Bone marrow (tissue), 2 donors: ENCODE measurements at regions not wholly inside any gene's neighbourhood (a gene's known extent, or its start where the extent isn't known, plus 50 kb on each side); places are given as distances from the start of the nearest gene placed in this dataset.
"Not testable (repeated sequence)": the region's sequence is repeated elsewhere in the genome, so short reads cannot be mapped to it uniquely, and the experiment has no call there.

Experiments
- DNase-seq, 2 donors: peaks; one replicate each; lab custom pipeline; 2025; lab: John Stamatoyannopoulos, UW

DNA sequence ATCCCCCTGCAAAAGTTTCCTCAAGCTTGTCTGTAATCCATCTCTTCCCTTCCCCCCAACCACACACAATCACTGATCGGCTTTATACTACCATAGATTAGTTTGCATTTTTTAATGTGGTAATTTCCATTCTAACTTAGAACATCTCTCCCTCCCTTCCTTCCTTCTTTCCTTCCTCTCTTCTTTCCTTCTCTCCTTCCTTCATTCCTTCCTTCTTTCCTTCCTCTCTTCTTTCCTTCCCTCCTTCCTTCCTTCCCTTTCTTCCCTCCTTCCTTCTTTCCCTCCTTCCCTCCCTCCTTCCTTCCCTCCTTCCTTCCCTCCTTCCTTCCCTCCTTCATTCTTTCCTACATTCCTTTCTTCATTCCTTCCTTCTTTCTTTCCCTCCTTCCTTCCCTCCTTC, 166.2 kb upstream of the MSX2 start:
- no peak for DNase-seq

DNA sequence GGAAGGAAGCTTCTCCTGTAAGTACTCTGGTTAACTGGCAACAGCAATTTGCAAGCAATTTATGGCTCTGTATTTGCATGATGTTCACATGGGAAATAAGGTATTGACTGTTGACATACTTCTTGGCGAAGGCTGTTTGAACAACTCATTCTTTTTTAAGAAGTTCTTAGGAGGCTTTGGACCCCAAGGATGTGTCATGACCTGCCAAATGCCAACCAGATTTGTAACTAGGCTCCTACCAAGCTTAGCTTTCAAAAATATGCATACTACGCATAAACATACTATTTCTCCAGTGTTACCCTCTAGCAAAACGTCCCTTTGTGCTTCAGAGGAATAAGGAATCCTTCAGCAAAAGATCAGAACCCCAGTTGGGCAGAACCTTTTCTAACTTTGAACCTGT, 165.2 kb upstream of the MSX2 start:
- DNase-seq = no peak

DNA sequence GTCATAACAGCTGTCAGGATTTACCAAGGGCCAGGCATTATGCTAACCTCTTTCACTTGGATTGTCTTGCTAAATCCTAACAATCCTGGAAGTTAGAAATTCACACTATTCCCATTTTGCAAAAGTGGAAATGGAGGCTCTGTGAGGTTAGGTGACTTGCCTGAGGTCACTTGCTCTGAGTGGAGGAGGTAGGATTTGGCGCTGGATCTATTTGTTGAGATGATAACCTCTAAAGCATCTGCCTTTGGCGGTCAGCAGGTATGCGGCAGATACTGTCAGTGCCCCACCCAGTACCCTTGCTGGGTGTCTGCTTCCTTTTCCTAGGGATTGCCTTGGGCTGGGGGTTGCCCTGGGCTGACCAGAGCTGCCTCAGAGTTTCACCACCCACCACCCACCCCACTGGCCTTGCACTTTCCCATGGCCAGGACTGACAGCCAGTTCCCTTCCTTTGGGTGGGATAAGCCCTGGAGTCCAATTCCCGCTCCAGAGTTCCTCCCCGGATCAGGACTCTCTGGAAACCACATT, 164.8 kb upstream of the MSX2 start:
- DNase-seq = no peak

DNA sequence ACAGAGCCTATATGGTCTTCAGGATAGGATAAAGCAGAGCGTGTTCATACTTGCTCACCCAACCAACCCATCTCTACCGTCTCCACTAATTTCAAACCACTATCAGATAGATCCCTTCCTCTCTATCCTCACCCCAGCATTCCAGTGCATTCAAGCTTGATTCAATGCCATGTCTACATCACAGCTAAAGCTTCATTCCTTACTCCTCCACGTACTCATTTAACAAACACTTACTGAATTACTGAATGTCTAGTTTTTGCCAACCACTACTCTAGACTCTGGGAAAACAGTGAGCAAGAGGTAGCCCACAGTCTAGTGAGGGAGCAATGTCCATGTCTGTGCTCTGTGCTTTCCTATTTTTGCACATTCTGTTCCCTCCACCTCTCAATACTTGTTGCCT, 163.5 kb upstream of the MSX2 start:
- no peak for DNase-seq

DNA sequence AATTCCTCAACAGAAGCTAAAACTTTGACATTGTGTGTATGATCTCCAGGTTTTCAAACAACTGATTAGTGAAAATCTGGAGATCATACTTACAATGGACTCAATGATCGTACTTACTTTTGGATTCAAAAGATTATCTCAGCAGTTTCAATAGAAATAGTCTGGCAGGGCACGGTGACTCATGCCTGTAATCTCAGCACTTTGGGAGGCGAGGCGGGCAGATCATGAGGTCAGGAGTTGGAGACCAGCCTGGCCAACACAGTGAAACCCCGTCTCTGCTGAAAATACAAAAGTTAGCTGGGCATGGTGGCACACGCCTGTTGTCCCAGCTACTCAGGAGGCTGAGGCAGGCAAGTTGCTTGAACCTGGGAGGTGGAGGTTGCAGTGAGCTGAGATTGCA, 161.3 kb upstream of the MSX2 start:
- DNase-seq = not testable (repeated sequence)

DNA sequence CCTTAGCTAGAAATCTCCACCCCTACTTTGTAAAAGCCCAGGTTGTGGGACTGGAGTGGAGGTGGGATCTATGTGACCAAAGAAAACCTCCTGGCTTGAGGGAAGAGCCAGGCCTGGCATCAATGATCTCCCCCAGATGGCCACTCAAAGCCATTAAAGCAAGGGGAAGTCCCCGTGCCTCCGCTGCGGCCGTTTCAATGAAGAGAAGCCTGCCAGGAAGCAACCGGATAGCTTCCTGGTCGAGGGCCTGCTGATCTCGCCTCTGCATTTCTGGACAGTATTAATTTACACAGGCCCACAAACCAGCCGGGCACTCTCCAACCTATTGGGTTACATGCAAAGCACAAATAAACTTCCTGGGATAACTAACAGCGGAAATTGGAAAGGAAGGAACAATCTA, 160.5 kb upstream of the MSX2 start:
- DNase-seq = no peak

DNA sequence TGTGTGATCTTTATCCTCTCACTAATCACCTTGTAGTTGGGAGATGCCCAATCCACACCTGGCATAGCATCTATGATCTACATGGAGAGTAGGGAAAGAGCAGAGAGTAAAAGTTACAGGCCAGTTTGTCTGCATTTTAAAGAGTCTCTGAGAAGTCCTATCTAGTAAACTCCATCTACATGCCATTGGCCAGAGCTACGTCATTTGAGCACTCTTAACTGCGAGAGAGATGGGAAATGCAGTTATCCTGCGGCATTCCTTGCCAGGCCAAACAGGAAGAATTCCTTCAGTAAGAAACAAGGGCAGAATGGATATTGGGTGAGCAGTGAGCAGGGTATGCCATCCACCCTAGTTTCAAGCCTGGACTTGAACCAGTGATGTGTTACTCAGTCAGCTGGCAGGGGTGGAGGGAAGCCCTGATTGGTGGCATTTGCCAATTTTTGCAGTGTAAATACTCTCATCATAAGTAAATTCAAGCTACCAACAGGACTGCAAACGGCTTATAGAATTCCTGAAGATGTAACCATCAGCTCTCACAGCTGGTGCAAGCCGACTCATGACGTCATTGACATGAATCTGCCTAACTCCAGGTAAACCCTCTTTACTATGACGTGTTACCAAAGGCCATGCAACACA, 156.8 kb upstream of the MSX2 start:
- DNase-seq = no peak

DNA sequence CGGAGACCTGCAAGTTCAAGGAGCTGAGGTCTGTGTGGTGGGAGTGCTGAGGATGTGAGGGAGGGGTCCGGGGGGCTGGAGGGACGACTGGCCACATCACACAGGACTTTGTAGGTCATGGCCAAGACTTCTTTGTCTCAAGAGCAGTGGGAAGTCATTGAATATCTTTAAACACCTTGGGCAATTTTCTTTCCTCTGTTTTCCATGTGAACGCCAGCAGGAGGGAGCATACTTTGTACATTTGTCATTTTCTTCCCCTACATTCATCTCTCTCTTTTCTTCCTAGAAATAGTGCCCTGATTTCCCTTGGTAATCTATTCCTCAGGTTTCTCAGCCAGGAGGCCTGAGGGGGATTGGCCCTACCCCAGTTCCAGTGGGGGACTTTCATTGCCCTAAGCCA, 153.7 kb upstream of the MSX2 start:
- DNase-seq = no peak

DNA sequence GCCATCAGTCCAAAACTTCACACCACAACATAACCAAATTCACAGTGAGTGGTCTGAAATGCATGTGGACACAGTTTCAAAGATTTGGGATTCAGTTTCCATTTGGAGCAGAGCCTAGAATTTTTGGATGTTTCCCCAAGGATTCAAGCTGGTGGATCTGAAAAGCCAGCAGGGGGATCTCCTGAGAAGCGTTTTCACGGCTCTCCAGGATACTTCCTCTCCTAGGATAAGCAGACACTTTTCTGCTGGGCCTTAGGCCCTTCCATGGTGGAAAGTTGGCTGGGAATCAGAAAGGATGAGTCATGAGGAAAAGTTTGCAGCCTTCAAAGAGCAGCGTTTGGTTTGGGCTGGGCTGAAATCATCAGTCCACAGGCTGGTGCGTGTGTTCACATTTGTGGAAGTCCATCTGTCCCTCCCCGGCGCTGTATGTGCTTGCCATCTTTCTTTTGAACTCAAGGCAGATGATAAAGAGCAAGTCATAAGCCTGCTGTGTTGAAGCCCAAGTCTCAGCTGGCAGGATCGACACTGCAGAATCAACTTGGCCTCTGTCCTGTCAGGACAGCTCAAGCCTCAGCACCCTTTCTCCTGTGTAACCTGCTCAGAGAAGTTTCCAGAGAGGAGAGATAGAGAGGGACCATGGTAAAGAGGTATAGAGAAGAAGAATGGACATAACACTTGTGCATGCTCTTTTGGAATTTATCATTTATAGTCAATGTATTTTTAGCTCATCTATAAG, 152.6 kb upstream of the MSX2 start:
- DNase-seq = no peak

DNA sequence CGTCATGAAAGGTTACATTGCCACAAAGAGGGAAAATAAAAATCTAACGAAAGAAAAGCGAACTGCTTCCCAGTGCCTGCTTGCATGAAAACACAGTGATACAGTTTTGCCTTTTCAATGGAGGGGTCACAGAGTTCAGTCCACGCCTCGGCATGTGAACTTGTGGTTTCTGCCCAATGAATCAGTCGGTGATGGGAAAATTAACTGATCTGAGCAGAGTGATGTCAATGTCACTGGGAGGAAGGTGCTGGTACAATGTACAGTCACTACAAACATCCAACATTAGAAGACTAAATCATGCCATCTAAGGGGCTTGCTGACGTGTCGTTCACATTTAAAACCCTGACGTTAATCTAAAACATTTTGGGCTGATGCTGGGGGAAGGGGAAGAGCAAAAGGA, 151.8 kb upstream of the MSX2 start:
- no peak for DNase-seq

DNA sequence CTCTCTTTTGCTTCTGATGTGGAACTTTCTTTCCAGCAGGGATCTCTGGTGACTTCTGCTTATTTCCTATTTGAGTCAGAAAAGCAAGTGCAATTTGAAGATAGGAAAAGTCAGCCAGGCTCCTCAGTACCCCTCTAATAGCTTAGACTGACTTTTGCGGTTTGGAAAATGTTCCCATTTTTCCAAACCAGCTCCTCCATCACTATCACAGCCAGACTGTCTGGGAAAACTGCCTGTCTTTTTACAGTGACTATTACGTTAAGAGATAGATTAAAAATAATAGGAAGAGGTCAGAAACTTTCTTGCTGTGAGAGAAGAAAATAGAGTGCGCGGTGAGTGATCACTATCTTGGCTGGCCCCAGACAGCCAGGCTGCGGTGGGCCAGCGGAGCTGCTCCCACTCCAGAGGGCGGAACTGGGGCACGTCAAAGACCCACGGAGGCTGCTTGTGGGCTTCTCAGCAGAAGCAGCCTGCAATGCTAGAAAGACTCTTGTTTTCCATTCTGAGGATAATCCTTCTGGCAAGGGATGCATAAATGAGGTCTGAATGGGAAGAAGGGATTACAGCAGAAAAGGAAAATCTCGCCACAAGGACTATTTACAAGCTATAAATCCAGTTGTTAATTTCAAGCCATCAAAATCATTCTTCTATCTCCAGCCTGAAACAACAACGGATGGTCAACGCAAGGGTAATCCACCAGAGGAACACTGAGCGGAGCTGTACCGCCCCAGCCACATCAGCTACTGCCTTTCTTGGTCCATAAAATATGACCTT, 151.0 kb upstream of the MSX2 start:
- no peak for DNase-seq

DNA sequence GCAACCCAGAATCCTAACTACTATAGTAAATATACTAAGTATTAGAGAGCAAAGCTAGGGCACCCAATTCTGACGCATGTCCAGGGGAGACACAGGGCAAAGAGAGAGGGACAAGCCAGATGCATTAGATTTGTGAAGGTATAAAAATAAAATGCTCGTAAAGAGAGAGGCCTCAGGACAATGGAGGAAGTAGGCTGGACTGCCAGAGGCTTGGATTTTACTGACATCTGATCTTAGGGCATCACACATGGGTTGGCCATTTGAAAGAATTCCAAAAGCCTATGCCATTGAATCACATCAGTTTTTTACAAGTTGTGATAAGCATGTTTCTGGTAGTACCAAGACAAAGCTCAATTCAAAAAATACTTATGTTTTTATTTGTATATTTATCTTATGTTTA, 149.3 kb upstream of the MSX2 start:
- DNase-seq = no peak

DNA sequence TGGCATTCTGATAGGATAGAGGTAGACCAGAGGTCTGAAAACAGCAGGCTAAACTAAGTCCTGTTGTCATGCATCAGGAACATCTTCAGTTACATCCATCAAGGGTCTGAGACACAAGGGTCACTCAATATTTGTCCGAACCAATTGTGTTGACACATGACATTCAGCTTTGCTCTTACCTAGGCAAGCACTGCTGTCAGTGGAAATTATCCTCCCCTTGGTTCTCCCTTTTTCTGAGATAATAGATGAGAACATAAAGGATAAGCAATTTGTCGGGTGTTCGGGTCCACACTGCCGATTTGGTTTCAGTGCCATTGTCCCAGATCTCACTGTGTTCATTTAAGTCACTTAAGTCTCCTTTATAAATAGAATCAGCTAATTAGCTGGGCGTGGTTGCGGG, 148.3 kb upstream of the MSX2 start:
- no peak for DNase-seq

DNA sequence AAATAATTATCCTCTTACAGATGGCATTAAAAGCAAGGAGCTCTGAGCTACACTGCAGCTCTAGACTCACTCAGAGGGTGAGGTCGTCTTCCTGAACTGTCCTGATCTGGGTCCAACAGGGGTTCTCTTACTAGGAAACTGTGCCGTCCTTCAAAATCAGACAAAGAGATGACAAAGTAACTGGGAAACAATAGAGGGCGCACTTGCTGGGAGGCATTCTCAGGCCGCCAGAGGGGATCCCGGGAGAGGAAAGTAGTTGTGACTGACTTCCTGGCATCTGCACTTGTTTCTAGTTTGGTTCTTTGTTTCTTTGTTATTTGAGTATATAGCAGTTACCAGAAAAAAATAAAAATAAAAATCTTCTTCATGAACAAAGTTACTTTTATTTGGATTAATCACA, 142.9 kb upstream of the MSX2 start:
- no peak for DNase-seq

DNA sequence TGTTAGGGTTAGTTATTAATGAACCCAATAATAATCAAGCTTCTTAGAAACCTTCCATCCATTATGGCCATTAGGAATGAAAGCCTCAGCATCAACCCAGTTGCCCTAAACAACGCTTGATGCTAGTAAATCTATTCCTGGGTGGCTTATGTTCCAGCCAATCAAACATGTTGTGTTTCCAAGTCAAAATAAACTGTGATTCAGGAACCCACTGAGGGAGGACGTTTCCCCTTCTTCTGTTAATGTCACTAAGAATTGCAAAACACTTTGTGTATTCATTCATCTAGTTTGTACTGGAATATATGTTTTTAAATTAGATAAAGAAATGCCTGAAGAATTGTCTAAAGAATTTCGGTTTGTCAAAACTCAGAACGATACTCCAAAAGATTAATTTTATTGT, 142.5 kb upstream of the MSX2 start:
- DNase-seq = no peak

DNA sequence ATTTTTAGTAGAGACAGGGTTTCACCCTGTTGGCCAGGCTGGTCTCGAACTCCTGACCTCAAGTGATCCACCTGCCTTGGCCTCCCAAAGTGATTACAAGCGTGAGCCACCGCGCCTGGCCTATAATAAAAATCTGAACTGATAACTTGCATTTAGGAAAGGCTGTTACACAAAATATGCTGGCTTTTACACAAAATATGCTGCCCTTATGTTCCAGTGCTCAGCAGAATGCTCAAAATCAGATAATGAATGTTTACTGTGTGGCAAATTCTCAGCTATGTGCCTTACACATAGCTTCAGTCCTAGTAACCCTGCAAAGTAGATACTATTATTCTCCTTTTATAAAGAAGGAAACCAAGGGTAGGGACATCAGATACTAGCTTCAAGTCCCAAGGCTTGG, 141.3 kb upstream of the MSX2 start:
- no peak for DNase-seq

DNA sequence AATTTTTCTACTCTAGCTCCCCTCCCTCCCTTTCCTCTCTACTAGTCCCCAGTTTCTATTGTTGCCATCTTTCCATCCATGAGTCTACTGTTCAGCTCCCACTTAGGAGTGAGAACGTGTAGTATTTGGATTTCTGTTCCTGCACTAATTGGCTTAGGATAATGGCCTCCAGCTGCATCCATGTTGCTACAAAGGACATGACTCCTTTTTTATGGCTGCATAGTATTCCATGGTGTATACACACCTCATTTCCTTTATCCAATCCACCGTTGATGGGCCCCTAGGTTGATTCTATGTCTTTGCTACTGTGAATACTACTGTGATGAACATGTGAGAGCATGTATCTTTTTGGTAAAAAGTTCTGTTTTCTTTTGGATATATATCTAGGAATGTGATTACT, 138.9 kb upstream of the MSX2 start:
- DNase-seq = no peak

DNA sequence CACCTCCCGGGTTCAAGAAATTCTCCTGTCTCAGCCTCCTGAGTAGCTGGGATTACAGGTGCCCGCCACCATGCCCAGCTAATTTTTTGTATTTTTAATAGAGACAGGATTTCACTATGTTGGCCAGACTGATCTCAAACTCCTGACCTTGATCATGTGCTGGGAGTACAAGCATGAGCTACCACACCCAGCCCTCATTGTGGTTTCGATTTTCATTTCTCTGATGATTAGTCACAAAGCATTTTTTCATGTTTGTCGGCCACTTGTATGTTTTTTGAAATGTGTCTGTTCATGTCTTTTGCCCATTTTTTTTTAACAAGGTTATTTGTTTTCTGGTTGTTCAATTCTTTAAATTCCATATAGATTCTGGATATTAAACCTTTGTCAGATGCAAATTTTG, 138.2 kb upstream of the MSX2 start:
- not testable (repeated sequence) for DNase-seq

DNA sequence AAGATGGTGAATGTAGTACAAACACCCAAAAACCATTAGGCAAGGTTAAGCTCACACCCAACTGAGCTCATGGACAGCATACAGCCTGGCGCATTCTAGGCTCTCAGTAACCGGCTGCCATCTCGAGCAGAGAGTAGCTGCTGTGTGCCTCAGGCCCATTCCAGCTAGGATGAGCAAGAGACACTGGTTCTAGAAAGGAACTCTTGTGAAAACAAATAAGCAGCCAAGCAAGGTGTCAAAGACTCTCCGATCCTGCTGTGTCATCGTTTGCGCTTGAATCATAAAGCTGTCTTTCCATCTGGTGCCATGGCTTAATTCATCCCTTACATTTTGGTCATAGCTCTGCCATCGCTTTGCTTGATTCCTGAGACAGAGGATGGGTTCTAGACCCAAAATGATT, 135.4 kb upstream of the MSX2 start:
- no peak for DNase-seq

DNA sequence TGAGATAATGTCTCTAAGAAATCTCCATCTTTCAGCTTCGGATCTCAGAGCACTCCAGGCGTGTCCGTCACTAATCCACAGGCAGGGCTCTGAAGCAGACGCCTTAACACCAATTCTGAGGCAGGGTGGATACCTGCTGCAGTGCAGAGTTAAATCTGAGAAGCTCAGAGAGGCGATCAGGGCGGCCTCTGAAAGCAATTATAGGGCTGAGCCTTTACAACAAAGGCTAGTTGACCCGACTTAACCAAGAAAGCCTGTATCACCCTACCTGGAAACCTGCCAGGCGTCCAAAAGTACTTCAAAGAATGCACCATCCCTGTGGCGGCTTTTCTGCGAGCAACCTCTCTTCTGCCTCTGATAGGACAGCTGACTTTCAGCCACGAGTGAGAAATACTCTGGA, 134.8 kb upstream of the MSX2 start:
- DNase-seq = no peak

DNA sequence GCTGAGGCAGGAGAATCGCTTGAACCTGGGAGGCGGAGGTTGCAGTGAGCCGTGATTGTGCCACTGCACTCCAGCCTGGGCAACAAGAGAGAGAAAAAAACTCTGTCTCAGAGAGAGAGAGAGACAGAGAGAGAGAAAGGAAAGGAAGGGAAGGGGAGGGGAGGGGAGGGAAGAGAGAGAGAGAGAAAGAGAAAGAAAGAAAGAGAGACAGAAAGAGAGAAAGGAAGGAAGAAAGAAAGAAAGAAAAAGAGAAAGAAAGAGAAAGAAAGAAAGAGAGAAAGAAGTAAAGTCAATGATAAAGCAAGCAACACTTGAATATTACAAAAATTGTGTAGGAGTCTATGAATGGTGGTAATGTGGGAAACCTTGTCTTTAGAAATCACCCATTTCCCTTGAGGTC, 133.6 kb upstream of the MSX2 start:
- no peak for DNase-seq

DNA sequence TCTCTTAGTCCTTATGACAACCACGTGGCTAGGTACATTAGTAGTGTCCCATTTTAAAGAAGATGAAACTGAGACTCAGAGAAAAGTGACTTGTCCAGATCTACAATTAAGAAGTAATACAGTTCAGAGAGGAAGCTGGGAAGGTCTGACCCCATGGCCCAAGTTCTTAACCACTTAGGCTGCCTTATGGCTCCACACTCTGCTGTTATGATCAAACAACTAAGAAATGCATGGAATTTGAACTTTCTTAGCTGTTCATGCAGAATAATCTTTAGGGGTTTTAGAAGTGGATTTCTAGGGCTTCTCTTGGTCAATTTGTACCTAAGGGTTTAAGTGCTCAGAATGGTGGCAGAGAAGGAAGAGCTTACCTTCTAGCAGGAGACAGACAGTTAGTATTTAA, 128.0 kb upstream of the MSX2 start:
- DNase-seq = no peak

DNA sequence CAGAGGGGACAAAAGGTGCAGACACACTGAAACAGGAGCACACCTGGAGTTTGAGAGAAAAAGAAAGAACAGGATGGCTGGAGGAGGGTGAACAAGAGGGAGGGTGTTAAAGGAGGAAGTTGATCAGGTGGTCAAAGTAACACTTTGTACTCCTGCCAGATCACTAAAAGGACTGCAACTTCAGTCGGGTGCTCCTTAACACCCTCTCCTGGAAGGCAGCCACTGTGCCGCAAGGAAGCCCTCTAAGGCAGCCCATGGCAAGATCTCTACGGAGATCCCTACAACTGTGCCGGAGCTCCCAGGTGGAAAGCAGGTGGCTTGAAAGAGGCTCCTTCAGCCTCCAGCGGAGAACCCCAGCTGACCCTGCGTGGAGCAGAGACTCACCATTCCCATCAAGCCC, 124.4 kb upstream of the MSX2 start:
- no peak for DNase-seq
